ENCODE measurements at regions not wholly inside any gene's neighbourhood (a gene's known extent, or its start where the extent isn't known, plus 50 kb on each side); places are given as distances from the start of the nearest gene placed in this dataset.

DNA sequence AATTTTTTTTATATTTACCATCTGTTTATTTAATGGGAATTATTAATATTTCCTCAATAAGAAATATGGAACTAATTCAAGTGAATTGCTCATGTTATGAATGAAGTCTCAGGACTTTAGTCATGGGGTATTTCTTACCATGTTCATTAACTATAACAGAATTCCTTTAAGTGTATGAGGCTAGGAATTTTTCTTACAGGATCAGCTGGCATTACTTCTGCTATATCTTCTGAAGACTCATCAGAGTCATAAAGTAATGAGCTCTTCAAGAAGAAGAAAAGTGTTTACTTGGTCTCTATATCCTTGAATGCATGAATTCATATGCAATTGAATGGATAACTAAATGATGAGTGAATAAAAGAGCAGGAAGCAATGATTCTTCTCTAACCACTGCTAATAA lies 486.8 kb upstream of the THBS1 start:
- H3K27ac ChIP-seq (ENCODE audit: low read depth, low read length): no peak overlapping the region

DNA sequence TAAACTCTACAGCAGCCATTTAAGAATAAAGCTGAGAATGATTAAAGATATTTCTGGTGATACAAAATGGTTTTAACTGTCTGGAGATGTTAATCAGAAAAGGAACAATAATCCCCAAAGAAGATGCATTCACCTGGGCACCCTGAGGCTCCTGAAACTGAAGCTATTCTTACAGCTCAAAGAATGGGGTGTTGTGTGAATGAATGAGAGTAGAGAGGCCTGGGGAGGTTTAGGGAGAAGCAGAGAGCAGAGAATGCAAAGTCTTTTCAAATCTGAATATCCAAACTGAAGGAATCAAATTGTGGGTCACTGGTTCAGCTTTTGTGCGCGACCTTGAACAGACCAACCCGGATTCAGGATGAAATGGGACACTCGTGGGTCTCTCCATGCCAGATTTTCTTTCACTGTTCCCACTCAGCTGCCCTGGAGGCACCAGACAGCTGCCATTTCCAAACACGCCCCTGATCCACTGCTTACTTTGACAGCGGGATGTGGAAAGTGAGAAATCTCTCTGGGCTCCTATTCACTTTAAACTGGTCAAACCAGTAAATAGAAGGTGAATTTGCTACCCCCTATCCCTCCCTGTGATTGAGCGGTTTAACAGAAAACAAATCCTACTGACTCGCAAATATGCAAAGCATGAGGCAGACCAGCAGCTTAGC lies 485.5 kb upstream of the THBS1 start:
- no peak overlapping the region for H3K27ac ChIP-seq (ENCODE audit: low read depth, low read length)
- 59 to 87% (median 86%) methylated on average over 8 of the region's 8 CpGs for WGBS, 3 donors

DNA sequence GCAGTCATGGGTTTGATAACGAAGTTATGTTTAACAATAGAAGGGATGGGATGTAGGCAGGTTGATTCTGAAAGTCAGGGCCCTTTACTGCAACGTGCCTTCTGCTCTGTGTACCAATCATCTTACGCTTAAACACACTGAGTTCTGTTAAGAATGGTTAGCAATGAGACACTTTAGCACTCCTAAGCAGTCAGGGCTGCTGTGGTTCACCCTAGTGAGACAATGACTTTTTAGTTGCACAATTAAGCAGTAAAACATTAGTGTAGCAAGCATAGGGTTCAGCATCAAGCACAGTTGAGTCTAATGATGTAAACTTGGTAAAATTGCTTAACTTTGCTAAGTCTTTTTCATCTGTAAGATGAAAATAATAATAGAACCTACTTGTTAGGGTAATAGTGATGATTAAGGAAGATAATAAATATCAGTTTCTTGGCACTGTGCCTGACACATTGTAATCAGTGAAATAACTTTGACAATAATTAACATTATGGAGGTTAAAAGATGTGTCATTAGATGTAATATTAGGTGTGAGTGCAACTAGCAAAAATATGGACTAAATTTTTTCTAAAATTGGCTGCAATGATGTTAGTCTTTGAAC lies 484.2 kb upstream of the THBS1 start:
- no peak overlapping the region for H3K27ac ChIP-seq (ENCODE audit: low read depth, low read length)
- WGBS, 3 donors: 76 to 90% (median 89%) methylated on average over 3 of the region's 3 CpGs

DNA sequence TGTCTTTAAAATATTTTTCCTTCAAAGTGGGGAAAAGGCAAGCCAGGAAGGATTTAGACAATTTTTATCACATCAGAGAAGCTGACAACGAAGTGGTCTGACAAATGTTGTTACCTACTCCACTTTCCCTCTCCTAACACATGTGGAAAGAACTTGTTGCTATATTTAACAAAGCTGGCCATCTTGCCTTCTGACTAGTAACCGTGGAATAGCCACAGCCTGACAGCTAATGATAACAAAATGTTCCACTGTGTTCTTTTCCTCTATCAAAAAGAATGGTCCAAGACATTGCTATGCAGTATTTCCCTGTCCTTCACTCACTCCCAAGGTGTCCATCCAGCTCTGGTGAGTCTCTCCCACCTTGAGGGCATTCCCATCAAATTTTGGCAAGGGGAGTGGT lies 481.4 kb upstream of the THBS1 start:
- H3K27ac ChIP-seq (ENCODE audit: low read depth, low read length): no peak overlapping the region
- 81 to 90% (median 88%) methylated on average over 2 of the region's 2 CpGs for WGBS, 3 donors

DNA sequence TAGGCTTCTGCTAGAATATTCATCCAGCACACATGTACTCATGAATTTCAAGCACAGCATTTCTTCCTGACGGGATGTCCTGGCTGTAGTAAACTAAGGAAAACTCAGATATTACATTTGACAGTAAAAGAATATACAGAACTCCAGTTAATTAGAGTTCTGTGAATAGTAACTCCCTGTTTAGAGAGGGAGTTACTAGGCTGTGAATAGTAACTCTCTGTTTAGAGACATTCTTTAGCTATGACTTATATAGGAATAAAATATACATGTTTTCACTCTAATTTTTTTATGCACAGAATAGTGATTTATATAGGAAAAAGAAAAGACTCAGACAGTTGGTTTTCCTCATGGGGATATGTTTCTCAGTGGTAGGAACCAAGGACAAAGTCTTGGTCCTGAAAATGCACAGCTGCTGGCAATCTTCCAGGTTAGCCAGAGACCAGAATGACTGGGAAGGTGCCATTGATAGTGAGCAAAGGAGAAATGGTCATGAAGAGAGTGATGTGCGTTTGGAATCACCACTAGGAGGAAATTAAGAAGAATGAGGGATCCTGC lies 480.7 kb upstream of the THBS1 start:
- WGBS, 3 donors: 59 to 72% (median 69%) methylated on average over 2 of the region's 2 CpGs
- no peak overlapping the region for H3K27ac ChIP-seq (ENCODE audit: low read depth, low read length)

DNA sequence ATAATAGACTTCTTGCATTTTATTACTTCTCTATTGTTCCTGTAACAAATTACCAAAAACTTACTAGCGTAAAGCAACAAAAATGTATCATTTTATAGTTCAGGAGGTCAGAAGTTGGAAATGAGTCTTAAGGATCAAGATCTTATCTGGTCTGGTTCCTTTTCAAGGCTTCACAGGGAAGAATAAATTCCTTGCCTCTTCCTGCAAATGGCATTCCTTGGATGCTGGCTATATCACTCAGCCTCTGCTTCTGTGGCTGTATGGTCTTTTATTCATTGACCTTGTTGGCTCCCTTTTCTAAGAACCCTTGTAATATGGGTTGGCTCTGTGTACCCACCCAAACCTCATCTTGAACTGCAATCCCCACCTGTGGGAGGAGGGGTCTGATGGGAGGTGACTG lies 478.4 kb upstream of the THBS1 start:
- WGBS, 3 donors: 93 to 95% (median 94%) methylated on average over 1 of the region's 1 CpG
- no peak overlapping the region for H3K27ac ChIP-seq (ENCODE audit: low read depth, low read length)

DNA sequence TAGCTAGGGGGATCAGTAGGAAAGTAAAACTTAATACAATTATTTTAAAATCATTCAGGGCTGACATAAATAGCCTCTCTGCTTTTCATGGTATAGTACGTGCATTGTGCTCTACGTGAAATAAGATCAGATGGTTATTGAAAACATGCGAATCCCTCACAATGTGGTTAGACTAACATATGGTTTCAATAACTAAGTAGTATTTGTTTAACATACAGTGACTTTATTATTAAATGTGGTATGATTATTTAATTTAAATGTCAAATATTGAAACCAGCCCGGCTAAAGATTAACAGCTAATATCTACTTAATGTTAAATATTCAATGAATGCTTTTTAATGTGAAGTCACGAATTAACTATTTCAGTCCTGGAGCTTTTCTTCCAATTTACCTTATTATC lies 473.9 kb upstream of the THBS1 start:
- 81 to 94% (median 92%) methylated on average over 5 of the region's 5 CpGs for WGBS, 3 donors

DNA sequence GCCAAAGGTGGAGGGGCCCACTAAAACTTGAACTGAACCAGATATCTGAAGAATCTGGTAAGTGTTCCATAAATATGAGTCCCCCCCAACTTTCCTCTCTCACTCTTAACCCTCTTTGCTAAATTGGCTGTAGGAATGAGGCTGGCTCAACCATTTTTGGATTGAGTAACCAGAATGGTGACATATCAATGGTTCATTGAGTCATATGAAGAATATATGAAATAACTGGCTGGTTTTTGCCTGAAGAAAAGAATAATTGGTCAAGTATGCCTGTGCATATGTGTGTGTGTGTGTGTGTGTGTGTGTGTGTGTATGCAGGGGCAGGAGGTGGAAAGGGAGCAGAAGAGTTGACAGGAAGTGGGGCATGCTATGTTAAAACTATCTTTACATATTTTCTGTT lies 472.9 kb upstream of the THBS1 start:
- no peak overlapping the region for H3K27ac ChIP-seq (ENCODE audit: low read depth, low read length)

More for the DNA sequence above, 473.9 kb upstream of the THBS1 start:
- no peak overlapping the region for H3K27ac ChIP-seq (ENCODE audit: low read depth, low read length)

DNA sequence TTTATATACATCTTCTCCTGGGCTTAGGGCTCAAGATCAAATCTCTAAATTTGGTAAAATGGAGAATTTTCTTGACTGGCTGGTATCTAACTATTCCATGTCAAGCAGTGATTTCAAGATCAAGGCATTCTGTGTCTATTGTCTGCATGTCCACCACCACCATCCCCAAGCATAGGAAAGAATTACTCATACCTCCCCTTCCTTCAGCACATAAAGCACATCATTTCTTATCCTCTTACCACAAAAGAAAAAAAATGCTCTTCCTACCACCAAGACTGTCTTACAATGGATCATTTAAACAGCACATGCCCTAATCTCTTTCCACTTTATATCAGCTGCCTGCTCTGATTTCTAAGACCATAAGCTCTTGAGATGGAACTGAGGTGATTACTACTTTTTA lies 470.5 kb upstream of the THBS1 start:
- no peak overlapping the region for H3K27ac ChIP-seq (ENCODE audit: low read depth, low read length)

DNA sequence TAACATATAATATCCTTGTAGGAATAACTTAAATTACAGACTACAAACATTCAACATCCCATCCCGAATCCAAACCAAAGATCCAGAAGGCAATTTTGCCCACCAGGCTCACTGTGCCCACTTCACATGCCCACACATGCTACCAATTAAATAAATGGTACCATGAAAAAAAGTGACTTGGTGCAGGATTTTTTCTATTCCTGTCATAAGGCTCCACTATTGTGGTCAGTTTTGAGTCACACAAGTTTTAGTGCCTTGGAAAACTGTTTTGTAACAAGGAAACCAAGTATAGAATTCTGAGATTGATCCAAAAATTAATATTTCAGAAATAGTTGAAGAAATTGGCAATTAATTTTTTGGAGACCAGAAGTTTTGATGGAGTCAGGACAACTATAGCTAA lies 470.1 kb upstream of the THBS1 start:
- 81 to 95% (median 86%) methylated on average over 1 of the region's 1 CpG for WGBS, 3 donors
- H3K27ac ChIP-seq (ENCODE audit: low read depth, low read length): no peak overlapping the region

DNA sequence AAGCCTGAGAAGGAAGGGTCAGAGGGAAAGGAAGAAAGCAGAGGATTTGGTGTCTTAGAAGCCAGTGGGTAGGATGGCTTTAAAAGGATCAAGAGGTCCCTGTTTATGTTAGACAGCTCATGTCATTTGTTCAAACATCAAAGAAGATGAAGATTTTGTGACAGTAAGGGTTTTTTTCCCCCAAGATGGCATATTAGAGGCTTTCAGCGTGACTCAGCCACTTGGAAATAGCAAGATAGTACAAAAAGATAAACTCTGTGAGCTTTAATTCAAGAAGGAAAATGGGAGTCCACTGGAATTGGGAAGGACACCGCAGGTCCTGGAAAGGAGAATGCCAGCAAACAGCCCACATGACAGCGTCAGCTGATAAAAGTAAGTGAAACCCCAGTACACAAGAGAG lies 467.1 kb upstream of the THBS1 start:
- H3K27ac ChIP-seq (ENCODE audit: low read depth, low read length): no peak overlapping the region
- WGBS, 3 donors: 94 to 98% (median 96%) methylated on average over 3 of the region's 3 CpGs

DNA sequence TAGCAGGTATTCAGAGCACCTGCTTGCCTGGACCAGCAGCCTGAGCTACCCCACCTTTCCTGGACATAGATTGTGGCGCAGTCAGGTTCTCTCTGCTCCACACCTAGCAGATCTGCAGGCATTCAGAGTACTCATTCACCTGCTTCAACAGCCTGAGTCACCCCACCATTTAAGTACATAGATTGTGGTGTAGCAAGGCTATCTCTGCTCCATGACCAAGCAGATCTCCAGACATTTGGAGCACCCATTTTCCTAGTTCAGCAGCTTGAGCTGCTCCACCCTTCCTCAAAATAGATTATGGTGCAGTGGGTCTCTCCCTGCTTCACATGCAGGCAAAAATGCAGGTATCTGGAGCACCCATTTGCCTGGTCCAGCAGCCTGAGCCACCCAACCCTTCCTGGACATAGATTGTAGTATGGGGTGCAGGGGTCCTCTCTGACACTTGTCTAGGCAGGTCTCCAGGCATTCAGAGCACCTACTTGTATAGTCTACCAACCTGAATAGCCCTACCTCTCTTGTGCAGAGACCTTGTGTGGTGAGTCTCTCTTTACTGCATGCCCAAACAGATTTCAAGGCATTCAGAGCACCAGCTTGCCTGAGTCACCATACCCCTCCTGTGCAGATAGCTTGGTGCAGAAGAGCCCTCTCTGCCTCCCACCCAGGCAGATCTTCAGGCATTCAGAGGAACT lies 466.0 kb upstream of the THBS1 start:
- 93 to 100% (median 97%) methylated on average over 1 of the region's 1 CpG for WGBS, 3 donors
- H3K27ac ChIP-seq (ENCODE audit: low read depth, low read length): no peak overlapping the region

DNA sequence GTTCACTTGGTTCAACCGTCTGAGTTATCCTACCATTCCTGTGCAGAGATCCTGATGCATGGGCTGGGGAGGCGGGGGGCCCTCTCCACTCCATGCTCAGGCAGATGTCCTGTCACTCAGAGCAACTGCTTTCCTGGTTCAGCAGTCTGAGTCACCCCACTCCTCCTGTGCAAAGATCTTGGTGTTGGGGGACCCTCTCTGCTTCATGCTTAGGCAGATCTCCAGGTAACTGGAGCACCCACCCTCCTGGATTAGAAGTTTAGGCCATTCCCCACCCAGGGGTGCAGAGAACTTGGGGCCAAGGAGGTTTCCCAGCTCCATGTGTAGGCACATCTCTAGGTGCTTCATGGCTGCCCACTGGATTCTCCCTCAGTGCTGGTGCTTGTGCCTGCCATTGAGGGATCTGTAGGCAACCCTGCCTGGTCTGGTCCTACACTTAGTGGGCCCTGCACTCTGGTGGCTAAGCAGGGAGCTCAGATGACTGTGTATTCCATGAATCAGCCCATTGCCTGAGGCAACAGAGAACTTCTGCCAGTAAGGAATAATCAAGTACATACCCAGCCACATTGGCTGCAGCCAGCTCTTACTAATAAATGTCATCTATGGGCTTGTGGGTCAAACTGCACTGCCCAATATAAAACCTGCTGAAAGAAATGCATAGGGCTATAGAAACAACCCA lies 465.4 kb upstream of the THBS1 start:
- WGBS, 3 donors: 80 to 89% (median 86%) methylated on average over 2 of the region's 2 CpGs
- no peak overlapping the region for H3K27ac ChIP-seq (ENCODE audit: low read depth, low read length)

DNA sequence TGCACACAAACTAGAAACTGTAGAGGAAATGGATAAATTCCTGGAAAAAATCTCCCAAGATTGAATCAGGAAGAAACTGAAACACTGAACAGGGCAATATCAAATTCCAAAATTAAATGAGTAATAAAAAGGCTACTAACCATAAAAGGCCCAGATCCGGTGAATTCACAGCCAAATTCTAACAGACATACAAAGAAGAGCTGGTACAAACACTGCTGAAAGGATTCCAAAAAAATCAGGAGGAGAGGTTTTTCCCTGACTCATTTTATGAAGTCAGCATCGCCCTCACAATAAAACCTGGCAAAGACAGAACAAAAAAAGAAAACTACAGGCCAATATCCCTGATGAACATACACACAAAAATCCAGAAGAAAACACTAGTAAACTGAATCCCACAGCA lies 462.4 kb upstream of the THBS1 start:
- 65 to 85% (median 68%) methylated on average over 2 of the region's 2 CpGs for WGBS, 3 donors
- no peak overlapping the region for H3K27ac ChIP-seq (ENCODE audit: low read depth, low read length)

DNA sequence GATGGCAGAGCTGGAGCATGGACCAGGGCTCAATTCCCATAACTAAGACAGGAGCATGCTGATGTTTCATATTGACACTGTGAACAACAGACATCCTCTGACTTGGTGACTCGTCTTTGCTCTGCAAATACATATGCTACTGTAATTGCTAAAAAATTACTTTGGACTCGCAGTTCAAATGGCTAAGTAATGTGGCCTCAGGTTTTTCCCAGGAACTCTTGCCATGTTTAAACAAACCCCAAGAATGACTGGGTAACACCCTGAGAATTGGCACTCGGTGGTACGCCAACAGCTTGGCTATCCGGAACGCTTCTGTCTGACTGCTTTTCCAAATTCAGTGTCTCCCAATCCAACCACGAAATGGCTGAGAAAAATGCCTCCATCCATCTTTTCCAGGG lies 456.7 kb upstream of the THBS1 start:
- 75 to 83% (median 76%) methylated on average over 7 of the region's 7 CpGs for WGBS, 3 donors
- no peak overlapping the region for H3K27ac ChIP-seq (ENCODE audit: low read depth, low read length)

DNA sequence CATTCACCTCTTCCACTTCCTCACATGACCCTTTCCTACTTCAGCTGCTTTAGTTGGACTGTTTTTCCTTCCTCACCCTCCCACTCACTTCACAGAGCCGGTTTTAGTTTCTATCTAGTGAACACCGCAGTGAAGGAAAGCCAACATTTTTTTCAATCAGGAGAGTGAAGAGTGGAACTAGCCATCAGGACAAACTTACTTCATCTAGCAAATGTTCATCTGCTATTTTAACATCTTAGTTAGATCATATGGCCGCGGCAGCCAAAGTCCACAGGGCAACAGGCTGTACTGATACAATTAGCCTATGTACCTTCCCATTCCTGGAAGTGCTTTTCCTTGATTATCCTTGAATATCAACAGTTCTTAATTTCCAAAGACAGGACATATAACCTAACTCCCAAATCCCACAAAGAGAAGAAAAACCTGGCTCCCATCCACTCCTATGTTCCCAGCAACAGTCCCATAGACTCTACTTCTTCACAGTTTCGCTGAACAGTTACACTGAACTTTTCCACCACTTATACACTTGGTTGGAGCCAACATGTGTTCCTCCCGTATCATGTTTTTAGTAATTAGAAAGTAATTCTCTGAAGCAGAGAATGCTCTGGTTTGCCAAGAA lies 456.2 kb upstream of the THBS1 start:
- WGBS, 3 donors: 67 to 79% (median 75%) methylated on average over 6 of the region's 6 CpGs
- H3K27ac ChIP-seq (ENCODE audit: low read depth, low read length): no peak overlapping the region

DNA sequence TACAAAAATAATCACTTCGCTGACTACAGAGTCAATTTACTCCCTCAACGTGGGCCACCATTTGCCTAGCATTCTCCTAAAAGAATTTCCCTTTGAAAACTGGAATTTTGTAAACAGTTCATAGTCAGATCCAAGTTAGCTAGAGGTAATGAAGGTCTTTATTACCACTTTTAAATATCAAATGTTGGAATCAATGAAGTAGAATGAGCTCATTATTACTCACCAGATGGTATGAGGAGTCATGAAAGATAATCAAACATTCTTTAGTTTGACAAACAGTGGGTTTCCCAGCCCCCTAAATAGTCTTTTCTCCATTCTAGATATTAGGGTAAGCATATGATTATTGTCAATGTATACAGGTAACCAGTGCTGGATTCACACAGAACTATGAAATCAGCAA lies 455.7 kb upstream of the THBS1 start:
- WGBS, 3 donors: 55 to 74% (median 58%) methylated on average over 2 of the region's 2 CpGs
- no peak overlapping the region for H3K27ac ChIP-seq (ENCODE audit: low read depth, low read length)

DNA sequence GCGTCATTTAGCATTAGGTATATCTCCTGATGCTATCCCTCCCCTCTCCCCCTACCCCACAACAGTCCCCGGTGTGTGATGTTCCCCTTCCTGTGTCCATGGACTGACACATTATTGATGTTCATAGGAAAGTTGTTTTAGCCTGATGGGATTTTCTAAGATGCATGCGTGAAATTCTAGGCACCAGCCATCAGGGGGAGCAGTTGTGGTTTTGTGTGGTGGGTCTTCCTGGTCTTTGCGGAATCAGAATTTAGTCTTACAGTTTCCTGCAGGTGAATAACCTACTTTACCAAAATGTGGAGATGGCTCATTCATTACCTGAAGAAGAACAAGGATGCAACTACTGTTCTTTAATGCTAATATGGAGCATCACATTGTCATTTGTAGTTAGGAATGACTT lies 455.0 kb upstream of the THBS1 start:
- WGBS, 3 donors: 30 to 52% (median 47%) methylated on average over 4 of the region's 4 CpGs
- H3K27ac ChIP-seq (ENCODE audit: low read depth, low read length): no peak overlapping the region

All from adipose tissue (tissue), 3 donors.